ENCODE measurements at regions not wholly inside any gene's neighbourhood (a gene's known extent, or its start where the extent isn't known, plus 50 kb on each side); places are given as distances from the start of the nearest gene placed in this dataset.

DNA sequence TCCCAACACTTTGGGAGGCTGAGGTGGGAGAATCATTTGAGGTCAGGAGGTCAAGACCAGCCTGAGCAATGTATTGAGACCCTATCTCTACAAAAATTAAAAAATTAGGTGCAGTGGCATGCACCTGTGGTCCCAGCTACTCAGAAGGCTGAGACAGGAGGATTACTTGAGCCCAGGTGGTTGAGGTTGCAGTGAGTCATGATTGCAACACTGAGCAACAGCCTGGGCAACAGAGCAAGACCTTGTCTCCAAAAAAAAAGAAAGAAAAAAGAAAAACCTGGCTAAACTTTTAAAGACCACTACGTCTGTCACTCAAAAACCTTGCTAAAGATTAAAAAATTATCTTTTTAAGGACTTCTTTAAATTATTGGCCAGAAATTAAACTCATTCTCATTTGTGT is 59.8 kb upstream of the ABCA1 start:
- Histone ChIP-seq H3K4me1 (ENCODE audit: low read length) (peaks cover 18% of the 10 kb centered on the region), H3K4me3 (ENCODE audit: low read length) (no peak overlapping the region), H4K20me1 (ENCODE audit: insufficient read depth, low read length) (no peaks in the 10 kb centered on the region), H3K9me3 (ENCODE audit: insufficient read depth, low read length) (no peaks in the 10 kb centered on the region), H3K36me3 (replicated peaks; ENCODE audit: low read depth, low read length) (no peaks in the 10 kb centered on the region), H2AFZ (ENCODE audit: low read depth, low read length) (no peak overlapping the region), H3K27me3 (ENCODE audit: low read depth, low read length) (peaks cover 69% of the 10 kb centered on the region), H3K27ac (ENCODE audit: low read length) (no peak overlapping the region), H3K79me2 (ENCODE audit: low read length) (no peaks in the 10 kb centered on the region), H3K9ac (ENCODE audit: low read length) (no peak overlapping the region), H3K4me2 (ENCODE audit: low read length) (no peak overlapping the region)
- TF ChIP-seq, protein P1, sequence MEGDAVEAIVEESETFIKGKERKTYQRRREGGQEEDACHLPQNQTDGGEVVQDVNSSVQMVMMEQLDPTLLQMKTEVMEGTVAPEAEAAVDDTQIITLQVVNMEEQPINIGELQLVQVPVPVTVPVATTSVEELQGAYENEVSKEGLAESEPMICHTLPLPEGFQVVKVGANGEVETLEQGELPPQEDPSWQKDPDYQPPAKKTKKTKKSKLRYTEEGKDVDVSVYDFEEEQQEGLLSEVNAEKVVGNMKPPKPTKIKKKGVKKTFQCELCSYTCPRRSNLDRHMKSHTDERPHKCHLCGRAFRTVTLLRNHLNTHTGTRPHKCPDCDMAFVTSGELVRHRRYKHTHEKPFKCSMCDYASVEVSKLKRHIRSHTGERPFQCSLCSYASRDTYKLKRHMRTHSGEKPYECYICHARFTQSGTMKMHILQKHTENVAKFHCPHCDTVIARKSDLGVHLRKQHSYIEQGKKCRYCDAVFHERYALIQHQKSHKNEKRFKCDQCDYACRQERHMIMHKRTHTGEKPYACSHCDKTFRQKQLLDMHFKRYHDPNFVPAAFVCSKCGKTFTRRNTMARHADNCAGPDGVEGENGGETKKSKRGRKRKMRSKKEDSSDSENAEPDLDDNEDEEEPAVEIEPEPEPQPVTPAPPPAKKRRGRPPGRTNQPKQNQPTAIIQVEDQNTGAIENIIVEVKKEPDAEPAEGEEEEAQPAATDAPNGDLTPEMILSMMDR (IDR thresholded peaks at IDR 0.05; ENCODE audit: low read depth, low read length): no peak
- no peak for TF ChIP-seq EZH2phosphoT487 (IDR thresholded peaks at IDR 0.05; ENCODE audit: low read depth)

DNA sequence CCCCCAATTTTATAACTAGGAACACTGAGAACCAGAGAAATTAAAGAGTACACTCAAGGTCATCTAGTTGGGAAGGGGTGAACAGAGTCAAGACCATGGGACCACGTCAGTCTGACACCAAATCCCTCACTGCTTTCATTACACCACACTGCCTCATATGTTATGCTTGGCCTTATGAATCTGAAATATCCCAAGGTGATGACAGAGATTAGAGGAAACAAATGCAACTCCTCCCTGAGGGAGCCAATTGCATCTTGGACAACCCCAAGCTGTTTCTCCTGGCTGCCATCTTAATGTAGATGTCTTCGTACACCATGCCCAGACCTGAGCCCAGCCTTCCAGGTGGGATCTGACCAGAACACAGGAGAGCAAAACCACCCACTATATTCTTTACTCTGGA is 60.6 kb upstream of the ABCA1 start:
- no peak overlapping the region for H3K4me2 ChIP-seq (ENCODE audit: low read length)
- TF ChIP-seq, protein P1 (IDR thresholded peaks at IDR 0.05; ENCODE audit: low read depth, low read length): no peak
- no peak for TF ChIP-seq EZH2phosphoT487 (IDR thresholded peaks at IDR 0.05; ENCODE audit: low read depth)

DNA sequence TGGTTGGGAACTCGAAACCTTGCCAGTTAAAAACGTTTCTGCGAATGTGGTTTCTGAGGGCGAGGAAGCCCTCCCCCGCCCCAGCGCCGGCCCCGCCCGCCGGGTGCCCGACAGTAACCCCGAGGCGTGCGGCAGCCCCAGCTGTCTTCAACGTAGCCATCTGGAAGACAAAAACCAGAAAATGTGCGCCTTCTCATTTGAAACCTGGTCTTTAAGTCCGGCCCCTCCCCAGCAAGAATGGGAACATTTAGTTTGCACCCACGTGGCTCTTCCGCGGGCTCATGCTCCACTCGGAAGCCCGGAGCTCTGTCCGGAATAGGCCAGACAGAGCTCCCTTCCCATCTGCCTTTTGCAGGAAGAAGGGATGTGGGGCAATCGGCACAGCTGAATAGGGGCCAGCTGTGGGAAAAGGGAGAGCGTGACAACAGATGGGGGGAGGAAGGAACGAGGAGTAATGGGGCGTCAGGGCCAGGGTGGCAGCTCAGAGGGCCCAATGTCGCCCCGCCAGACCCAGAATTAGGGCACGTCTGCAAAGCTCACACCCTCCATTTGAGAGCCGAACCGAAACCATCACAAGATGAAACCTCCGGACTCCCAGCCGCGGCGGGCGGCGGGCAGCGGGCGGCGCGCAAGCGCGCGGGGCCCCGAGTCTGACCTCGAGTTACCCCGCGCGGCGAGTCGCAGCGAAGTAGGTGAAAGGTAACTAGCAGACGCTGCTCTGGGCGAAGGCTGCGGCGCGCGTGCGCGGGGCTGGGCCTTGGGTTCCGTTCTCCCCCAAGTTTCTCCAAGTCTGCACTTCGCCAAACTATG is 63.4 kb upstream of the ABCA1 start:
- Histone ChIP-seq H3K27me3 (ENCODE audit: low read depth, low read length) (peaks cover 71% of the 10 kb centered on the region), H3K9me3 (ENCODE audit: insufficient read depth, low read length) (no peaks in the 10 kb centered on the region), H3K4me1 (ENCODE audit: low read length) (peaks cover 18% of the 10 kb centered on the region), H3K79me2 (ENCODE audit: low read length) (no peaks in the 10 kb centered on the region), H4K20me1 (ENCODE audit: insufficient read depth, low read length) (no peaks in the 10 kb centered on the region), H2AFZ (ENCODE audit: low read depth, low read length) (peak overlapping the region; percentile 90), H3K27ac (ENCODE audit: low read length) (no peak overlapping the region), H3K4me2 (ENCODE audit: low read length) (peak overlapping the region; percentile 89), H3K4me3 (ENCODE audit: low read length) (peak overlapping the region; percentile 77), H3K36me3 (replicated peaks; ENCODE audit: low read depth, low read length) (no peaks in the 10 kb centered on the region), H3K9ac (ENCODE audit: low read length) (peak overlapping the region; percentile 42)
- TF ChIP-seq, protein P1 (IDR thresholded peaks at IDR 0.05; ENCODE audit: low read depth, low read length): no peak
- TF ChIP-seq EZH2phosphoT487 (IDR thresholded peaks at IDR 0.05; ENCODE audit: low read depth): no peak

More for the DNA sequence above, 60.6 kb upstream of the ABCA1 start:
- Histone ChIP-seq H3K4me1 (ENCODE audit: low read length) (peaks cover 18% of the 10 kb centered on the region), H3K27ac (ENCODE audit: low read length) (no peak overlapping the region), H2AFZ (ENCODE audit: low read depth, low read length) (no peak overlapping the region), H3K9ac (ENCODE audit: low read length) (no peak overlapping the region), H3K9me3 (ENCODE audit: insufficient read depth, low read length) (no peaks in the 10 kb centered on the region), H3K27me3 (ENCODE audit: low read depth, low read length) (peaks cover 74% of the 10 kb centered on the region), H3K79me2 (ENCODE audit: low read length) (no peaks in the 10 kb centered on the region), H3K4me3 (ENCODE audit: low read length) (no peak overlapping the region), H4K20me1 (ENCODE audit: insufficient read depth, low read length) (no peaks in the 10 kb centered on the region), H3K36me3 (replicated peaks; ENCODE audit: low read depth, low read length) (no peaks in the 10 kb centered on the region)

DNA sequence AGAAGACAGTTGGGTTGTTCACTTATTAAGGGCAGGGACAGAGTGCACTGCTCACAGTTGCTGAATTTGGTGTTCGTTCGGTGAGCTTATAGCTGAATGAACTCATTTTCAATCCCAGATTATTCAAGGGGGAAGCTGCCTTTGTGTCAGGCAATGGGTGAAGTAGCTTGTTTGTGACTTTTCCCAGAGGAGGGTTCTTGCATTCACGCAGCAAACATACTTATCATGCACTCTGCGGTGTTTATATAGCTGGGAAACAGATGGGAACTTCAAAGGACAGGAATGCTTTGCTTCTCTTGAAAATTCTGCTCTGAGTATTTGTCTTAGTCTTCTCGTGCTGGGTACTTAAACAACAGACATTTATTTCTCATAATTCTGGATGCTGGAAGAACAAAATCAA is 64.7 kb upstream of the ABCA1 start:
- Histone ChIP-seq H3K36me3 (replicated peaks; ENCODE audit: low read depth, low read length) (no peaks in the 10 kb centered on the region), H3K27ac (ENCODE audit: low read length) (no peak overlapping the region), H3K9ac (ENCODE audit: low read length) (no peak overlapping the region), H3K79me2 (ENCODE audit: low read length) (no peaks in the 10 kb centered on the region), H4K20me1 (ENCODE audit: insufficient read depth, low read length) (no peaks in the 10 kb centered on the region), H3K4me1 (ENCODE audit: low read length) (peaks cover 18% of the 10 kb centered on the region), H3K9me3 (ENCODE audit: insufficient read depth, low read length) (no peaks in the 10 kb centered on the region), H3K4me2 (ENCODE audit: low read length) (no peak overlapping the region), H3K27me3 (ENCODE audit: low read depth, low read length) (peaks cover 61% of the 10 kb centered on the region), H2AFZ (ENCODE audit: low read depth, low read length) (no peak overlapping the region), H3K4me3 (ENCODE audit: low read length) (no peak overlapping the region)
- TF ChIP-seq, protein P1 (IDR thresholded peaks at IDR 0.05; ENCODE audit: low read depth, low read length): no peak
- no peak for TF ChIP-seq EZH2phosphoT487 (IDR thresholded peaks at IDR 0.05; ENCODE audit: low read depth)
